NCI-H510A treated with DMSO at 0.1 percent for 48 hours (cell line): ENCODE measurements at regions not wholly inside any gene's neighbourhood (a gene's known extent, or its start where the extent isn't known, plus 50 kb on each side); places are given as distances from the start of the nearest gene placed in this dataset.

Experiments used
- DNase-seq: peaks from one replicate; lab custom pipeline; 2025; lab: John Stamatoyannopoulos, UW

GRCh38 chr12:81957631-81958030 lies 198.5 kb upstream of the PPFIA2 start:
- no peak for DNase-seq

- DNase-seq, result no peak
Observed at GRCh38 chr12:81956468-81956860, 197.3 kb upstream of the PPFIA2 start.

GRCh38 chr12:81953541-81953940 lies 194.4 kb upstream of the PPFIA2 start:
- DNase-seq, result no peak

GRCh38 chr12:81950871-81951270 lies 191.7 kb upstream of the PPFIA2 start:
- DNase-seq, result no peak

GRCh38 chr12:81949841-81950308 lies 190.7 kb upstream of the PPFIA2 start:
- no peak for DNase-seq

GRCh38 chr12:81949416-81949815 lies 190.3 kb upstream of the PPFIA2 start:
- no peak for DNase-seq

GRCh38 chr12:81944886-81945285 lies 185.7 kb upstream of the PPFIA2 start:
- no peak for DNase-seq

- no peak for DNase-seq
Observed at GRCh38 chr12:81942594-81942993, 183.4 kb upstream of the PPFIA2 start.

- no peak for DNase-seq
Observed at GRCh38 chr12:81930037-81930436, 170.9 kb upstream of the PPFIA2 start.

- DNase-seq, result no peak
Observed at GRCh38 chr12:81896771-81897170, 137.6 kb upstream of the PPFIA2 start.

- DNase-seq, result no peak
Observed at GRCh38 chr12:81888961-81889360, 129.8 kb upstream of the PPFIA2 start.

GRCh38 chr12:81888106-81888740 lies 129.1 kb upstream of the PPFIA2 start:
- DNase-seq, result no peak

GRCh38 chr12:81874586-81874985 lies 115.4 kb upstream of the PPFIA2 start:
- DNase-seq, result no peak

- DNase-seq, result no peak
Observed at GRCh38 chr12:81874166-81874565, 115.0 kb upstream of the PPFIA2 start.

GRCh38 chr12:81872400-81872799 lies 113.2 kb upstream of the PPFIA2 start:
- DNase-seq, result no peak

- no peak for DNase-seq
Observed at GRCh38 chr12:81866081-81866480, 106.9 kb upstream of the PPFIA2 start.

GRCh38 chr12:81863406-81863805 lies 104.3 kb upstream of the PPFIA2 start:
- DNase-seq, result no peak

GRCh38 chr12:81859521-81859920 lies 100.4 kb upstream of the PPFIA2 start:
- DNase-seq, result no peak

GRCh38 chr12:81843599-81843998 lies 84.4 kb upstream of the PPFIA2 start:
- DNase-seq, result no peak

- no peak for DNase-seq
Observed at GRCh38 chr12:81835783-81836182, 76.6 kb upstream of the PPFIA2 start.

GRCh38 chr12:81819991-81820633 lies 61.0 kb upstream of the PPFIA2 start:
- no peak for DNase-seq

GRCh38 chr12:81815611-81816010 lies 56.5 kb upstream of the PPFIA2 start:
- DNase-seq, result no peak

- no peak for DNase-seq
Observed at GRCh38 chr12:81811778-81812125, 52.6 kb upstream of the PPFIA2 start.
